Tibial nerve (tissue), 4 donors: ENCODE measurements at regions not wholly inside any gene's neighbourhood (a gene's known extent, or its start where the extent isn't known, plus 50 kb on each side); places are given as distances from the start of the nearest gene placed in this dataset.

ENCODE experiments used
- DNase-seq, 2 donors: peaks; one replicate each; pipeline ENCODE4 v3.0.0-alpha.2; 2019; ENCODE audit warnings: low spot score in 2 of 2
- H3K27ac ChIP-seq, 4 donors: fragments of 200-600 bp; sonication (generic) in 3 of 4; one replicate each; pipeline ENCODE4 v1.5.1; 2017 to 2019; ENCODE audit warnings: mild to moderate bottlenecking in 1 of 4
- H3K27me3 ChIP-seq, 2 donors: fragments of 200-600 bp; sonication (generic) in 1 of 2; one replicate each; pipeline versions ENCODE4 v1.5.1 to v1.6.0; 2017 to 2019
- H3K36me3 ChIP-seq, 3 donors: fragments of 200-600 bp; sonication (generic); one replicate each; pipeline ENCODE4 v1.5.1; 2018 to 2019
- H3K4me1 ChIP-seq, 4 donors: fragments of 200-600 bp; sonication (generic) in 3 of 4; one replicate each; pipeline ENCODE4 v1.5.1; 2017 to 2019
- H3K4me3 ChIP-seq, 4 donors: fragments of 200-600 bp; sonication (generic) in 3 of 4; one replicate each; pipeline ENCODE4 v1.5.1; 2017 to 2019; ENCODE audit warnings: mild to moderate bottlenecking in 1 of 4, moderate library complexity in 1 of 4
- H3K9me3 ChIP-seq, 4 donors: fragments of 200-600 bp; sonication (generic) in 3 of 4; one replicate each; pipeline ENCODE4 v1.5.1; 2017 to 2019
- EP300 ChIP-seq, 2 donors: sonication (generic); formaldehyde crosslinking; IDR thresholded peaks; one replicate each; pipeline ENCODE4 v1.6.1; 2017; ENCODE audit warnings: antibody characterized with exemption in 2 of 2, mild to moderate bottlenecking in 1 of 2
- POLR2A ChIP-seq, 2 donors: fragments of 450-650 bp; IDR thresholded peaks; one replicate each; pipeline ENCODE4 v1.6.1; 2017; ENCODE audit warnings: antibody characterized with exemption in 2 of 2, mild to moderate bottlenecking in 2 of 2, moderate library complexity in 2 of 2
- WGBS, 2 donors: methylation state at CpG; one replicate each; pipeline ENCODE4 v1.1.5; 2018; 5-methylcytosine and 5-hydroxymethylcytosine counted together
- TF ChIP-seq, protein P1 (sequence below), 5 experiments: fragments of 200-600 bp in 3 of 5; fragments of 450-650 bp in 2 of 5; sonication (generic) in 3 of 5; IDR thresholded peaks; one replicate each; pipeline ENCODE4 v1.5.1; 2016 to 2019; ENCODE audit warnings: antibody characterized with exemption in 5 of 5, mild to moderate bottlenecking in 3 of 5, moderate library complexity in 2 of 5

DNA sequence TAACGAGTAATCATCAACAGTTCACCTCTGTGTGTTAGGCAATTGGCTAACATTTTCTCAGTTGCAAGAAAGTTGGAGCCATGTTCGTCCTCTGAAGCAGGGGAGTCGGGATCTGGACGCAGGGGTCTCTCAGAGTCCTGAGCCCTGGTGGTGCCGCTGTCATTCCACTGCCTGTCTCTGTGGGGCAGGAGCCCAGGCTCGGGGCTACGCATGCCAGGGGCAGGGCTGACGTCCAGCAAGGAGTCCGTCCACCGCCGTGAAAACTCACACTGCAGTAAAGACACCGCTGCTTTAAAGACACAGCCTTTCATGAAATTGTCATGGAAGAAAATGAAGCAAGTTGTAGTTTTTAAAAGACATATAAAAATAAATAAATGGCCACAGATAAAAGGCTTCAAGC, 571.1 kb upstream of the SOX11 start:
- TF ChIP-seq EP300 (IDR thresholded peaks at IDR 0.05) = no peak
- TF ChIP-seq, protein P1, sequence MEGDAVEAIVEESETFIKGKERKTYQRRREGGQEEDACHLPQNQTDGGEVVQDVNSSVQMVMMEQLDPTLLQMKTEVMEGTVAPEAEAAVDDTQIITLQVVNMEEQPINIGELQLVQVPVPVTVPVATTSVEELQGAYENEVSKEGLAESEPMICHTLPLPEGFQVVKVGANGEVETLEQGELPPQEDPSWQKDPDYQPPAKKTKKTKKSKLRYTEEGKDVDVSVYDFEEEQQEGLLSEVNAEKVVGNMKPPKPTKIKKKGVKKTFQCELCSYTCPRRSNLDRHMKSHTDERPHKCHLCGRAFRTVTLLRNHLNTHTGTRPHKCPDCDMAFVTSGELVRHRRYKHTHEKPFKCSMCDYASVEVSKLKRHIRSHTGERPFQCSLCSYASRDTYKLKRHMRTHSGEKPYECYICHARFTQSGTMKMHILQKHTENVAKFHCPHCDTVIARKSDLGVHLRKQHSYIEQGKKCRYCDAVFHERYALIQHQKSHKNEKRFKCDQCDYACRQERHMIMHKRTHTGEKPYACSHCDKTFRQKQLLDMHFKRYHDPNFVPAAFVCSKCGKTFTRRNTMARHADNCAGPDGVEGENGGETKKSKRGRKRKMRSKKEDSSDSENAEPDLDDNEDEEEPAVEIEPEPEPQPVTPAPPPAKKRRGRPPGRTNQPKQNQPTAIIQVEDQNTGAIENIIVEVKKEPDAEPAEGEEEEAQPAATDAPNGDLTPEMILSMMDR (IDR thresholded peaks at IDR 0.05) = no peak
- TF ChIP-seq POLR2A (IDR thresholded peaks at IDR 0.05) = no peak
- Histone ChIP-seq H3K36me3 (no peaks in the 10 kb centered on the region), H3K27ac (no peak overlapping the region), H3K27me3 (no peaks in the 10 kb centered on the region), H3K4me1 (no peaks in the 10 kb centered on the region), H3K9me3 (peaks cover 0 to 4% (median 0%) of the 10 kb centered on the region in 4 donors), H3K4me3 (no peak overlapping the region)
- 59 to 70% methylated on average over 12 of the region's 12 CpGs for WGBS, 2 donors
- no peak for DNase-seq

DNA sequence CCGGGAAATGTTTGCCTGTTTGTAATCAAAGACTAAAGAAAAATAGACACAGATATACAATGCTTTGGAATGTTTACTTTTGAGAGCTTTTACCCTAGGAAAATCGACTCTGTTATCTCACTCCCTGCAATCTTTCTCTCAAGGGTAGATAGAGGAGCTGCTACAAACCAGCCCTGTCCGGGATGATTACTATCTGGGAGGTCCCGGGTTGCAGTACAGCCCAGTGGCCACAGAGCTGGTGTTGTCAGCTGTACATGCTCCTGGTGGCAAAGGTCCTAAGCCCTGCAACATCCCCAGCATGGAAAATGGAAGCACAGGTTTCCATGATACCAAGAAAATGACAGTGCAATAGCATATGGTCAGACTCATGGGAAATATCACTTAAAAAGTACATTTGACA, 570.5 kb upstream of the SOX11 start:
- no peak overlapping the region for H3K4me3 ChIP-seq
- H3K27ac ChIP-seq = no peak overlapping the region
- no peaks in the 10 kb centered on the region for H3K27me3 ChIP-seq
- H3K9me3 ChIP-seq = peaks cover 0 to 4% (median 0%) of the 10 kb centered on the region in 4 donors
- WGBS, 2 donors = 21 to 25% methylated on average over 4 of the region's 4 CpGs
- no peaks in the 10 kb centered on the region for H3K4me1 ChIP-seq
- H3K36me3 ChIP-seq = no peaks in the 10 kb centered on the region
- DNase-seq = no peak
- TF ChIP-seq POLR2A (IDR thresholded peaks at IDR 0.05) (no peak), EP300 (IDR thresholded peaks at IDR 0.05) (no peak)
- TF ChIP-seq, protein P1 (IDR thresholded peaks at IDR 0.05) = no peak

DNA sequence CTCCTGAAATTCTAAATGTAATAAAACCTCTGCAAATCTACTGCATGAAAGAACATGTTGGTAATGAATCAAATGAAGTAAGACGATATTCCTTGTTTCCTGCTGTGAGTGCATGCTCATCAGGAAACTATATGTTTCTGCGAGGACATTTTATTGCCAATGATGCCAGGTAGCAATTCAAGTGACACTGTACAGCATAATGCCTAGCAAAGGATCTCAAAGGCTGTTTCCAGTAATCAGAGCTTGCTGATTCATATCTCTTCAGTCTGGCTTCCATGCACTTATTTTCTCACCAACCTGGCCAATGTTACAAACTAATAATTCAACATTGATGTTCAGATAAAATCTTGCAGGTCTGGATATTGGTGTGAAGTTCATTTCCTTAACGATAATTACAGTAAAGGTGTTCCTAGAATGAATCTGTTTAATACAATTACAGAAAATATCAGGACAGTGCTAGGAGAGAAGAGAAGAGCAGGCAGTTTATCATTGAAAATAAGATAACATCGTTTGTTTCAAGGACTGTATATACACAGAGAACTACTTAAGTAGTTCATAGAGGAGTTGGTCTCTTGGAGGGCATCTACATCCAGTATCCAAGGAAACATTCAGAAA, 568.5 kb upstream of the SOX11 start:
- WGBS, 2 donors = 70 to 92% methylated on average over 4 of the region's 4 CpGs
- no peak for TF ChIP-seq EP300 (IDR thresholded peaks at IDR 0.05)
- TF ChIP-seq, protein P1 (IDR thresholded peaks at IDR 0.05) = no peak
- no peak for TF ChIP-seq POLR2A (IDR thresholded peaks at IDR 0.05)

DNA sequence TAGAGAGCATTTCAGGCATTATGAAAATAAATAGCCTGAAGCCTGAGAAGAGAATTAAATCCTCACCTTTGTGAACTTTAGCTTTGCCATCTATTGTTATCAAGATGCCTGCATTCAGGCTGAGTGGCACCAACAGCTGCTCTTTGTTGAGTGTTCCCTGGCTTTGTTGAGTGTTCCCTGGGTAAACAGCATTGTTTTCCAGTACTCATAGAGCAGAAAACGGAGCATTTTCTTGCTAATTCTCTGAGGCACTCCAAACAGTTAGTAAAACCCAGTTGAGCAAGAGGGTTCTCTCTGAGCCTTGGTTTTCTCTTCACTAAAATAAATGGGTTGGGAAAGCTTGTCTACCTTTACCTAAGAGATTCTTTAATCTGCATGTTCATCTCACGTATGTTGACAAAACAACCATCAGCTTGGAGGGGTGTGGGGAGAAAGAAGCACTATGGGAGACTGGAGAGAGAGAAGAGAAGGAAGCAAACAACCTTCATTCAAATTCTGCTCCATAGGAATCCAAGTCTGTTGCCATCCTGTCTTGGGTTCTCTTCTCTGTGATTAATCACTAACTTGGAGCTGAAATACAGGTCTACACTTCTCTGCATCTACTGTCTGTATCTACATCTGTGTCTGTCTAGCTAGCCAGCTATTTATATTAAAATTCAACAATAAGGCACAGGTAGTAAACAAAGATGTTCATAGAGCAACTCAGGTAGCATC, 567.0 kb upstream of the SOX11 start:
- H3K4me1 ChIP-seq = no peaks in the 10 kb centered on the region
- no peak overlapping the region for H3K4me3 ChIP-seq
- 69 to 80% methylated on average over 2 of the region's 2 CpGs for WGBS, 2 donors
- no peak overlapping the region for H3K27ac ChIP-seq
- H3K9me3 ChIP-seq = peaks cover 0 to 4% (median 0%) of the 10 kb centered on the region in 4 donors
- H3K36me3 ChIP-seq = no peaks in the 10 kb centered on the region
- TF ChIP-seq, protein P1 (IDR thresholded peaks at IDR 0.05) = no peak
- no peak for TF ChIP-seq EP300 (IDR thresholded peaks at IDR 0.05)
- TF ChIP-seq POLR2A (IDR thresholded peaks at IDR 0.05) = no peak
- no peaks in the 10 kb centered on the region for H3K27me3 ChIP-seq
- no peak for DNase-seq

More for the DNA sequence above, 568.5 kb upstream of the SOX11 start:
- Histone ChIP-seq H3K27ac (no peak overlapping the region), H3K27me3 (no peaks in the 10 kb centered on the region), H3K4me3 (no peak overlapping the region), H3K9me3 (peaks cover 0 to 4% (median 0%) of the 10 kb centered on the region in 4 donors), H3K36me3 (no peaks in the 10 kb centered on the region), H3K4me1 (no peaks in the 10 kb centered on the region)
- DNase-seq = no peak

DNA sequence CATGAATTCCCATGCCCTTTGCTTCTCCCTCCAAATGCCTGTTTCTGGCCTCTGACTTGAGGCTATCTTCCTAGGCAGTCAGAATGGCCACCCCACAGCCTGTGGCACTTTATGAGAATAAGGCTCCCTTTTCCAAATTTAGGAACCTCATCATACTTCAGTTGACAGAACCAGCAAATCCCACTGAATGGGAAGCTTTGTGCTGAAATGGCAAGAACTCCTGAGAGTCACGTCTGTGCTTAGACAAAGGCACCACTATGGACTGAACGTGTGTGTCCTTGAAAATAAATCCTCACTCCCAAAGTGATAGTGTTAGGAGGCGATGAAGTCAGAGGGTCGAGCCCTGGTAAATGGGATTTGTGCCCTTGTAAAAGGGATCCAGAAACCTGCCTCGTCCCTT, 559.9 kb upstream of the SOX11 start:
- H3K9me3 ChIP-seq = no peaks in the 10 kb centered on the region
- no peak overlapping the region for H3K4me3 ChIP-seq
- no peak for DNase-seq
- H3K27me3 ChIP-seq = no peaks in the 10 kb centered on the region
- TF ChIP-seq, protein P1 (IDR thresholded peaks at IDR 0.05) = no peak
- no peak for TF ChIP-seq POLR2A (IDR thresholded peaks at IDR 0.05)
- TF ChIP-seq EP300 (IDR thresholded peaks at IDR 0.05) = no peak
- no peaks in the 10 kb centered on the region for H3K4me1 ChIP-seq
- H3K27ac ChIP-seq = no peak overlapping the region
- WGBS, 2 donors = 51 to 59% methylated on average over 5 of the region's 5 CpGs
- no peaks in the 10 kb centered on the region for H3K36me3 ChIP-seq
